WERI-Rb-1 (cell line): ENCODE measurements at regions not wholly inside any gene's neighbourhood (a gene's known extent, or its start where the extent isn't known, plus 50 kb on each side); places are given as distances from the start of the nearest gene placed in this dataset.
"Not testable (repeated sequence)": the region's sequence is repeated elsewhere in the genome, so short reads cannot be mapped to it uniquely, and the experiment has no call there.

ENCODE experiments used
- DNase-seq: peaks from one replicate; pipeline ENCODE4 v3.0.0-alpha.2; 2020
- H3K27ac ChIP-seq: fragments of 250-450 bp; sonication (Bioruptor Pico); 2 replicates; pipeline ENCODE4 v1.5.1; 2020; ENCODE audit warnings: mild to moderate bottlenecking, moderate library complexity
- H3K27me3 ChIP-seq: fragments of 250-450 bp; sonication (Bioruptor Pico); 2 replicates; pipeline ENCODE4 v1.5.1; 2021; ENCODE audit warnings: mild to moderate bottlenecking, low read depth, moderate library complexity; ENCODE audit not compliant: insufficient read depth, severe bottlenecking
- H3K36me3 ChIP-seq: fragments of 250-450 bp; sonication (Bioruptor Pico); 2 replicates; pipeline ENCODE4 v1.5.1; 2020; ENCODE audit warnings: mild to moderate bottlenecking, moderate library complexity
- H3K4me3 ChIP-seq: 2 replicates; pipeline ENCODE4 v1.5.1; 2011; ENCODE audit warnings: low read depth, mild to moderate bottlenecking, control low read depth, low read length
- H3K9me3 ChIP-seq: fragments of 250-450 bp; sonication (Bioruptor Pico); 2 replicates; pipeline ENCODE4 v1.5.1; 2021; ENCODE audit warnings: mild to moderate bottlenecking, moderate library complexity; ENCODE audit not compliant: severe bottlenecking
- CTCF ChIP-seq: IDR thresholded peaks from 2 replicates; pipeline ENCODE4 v1.5.1; 2011; ENCODE audit warnings: low read depth, mild to moderate bottlenecking, control low read depth, inconsistent platforms, low read length

GRCh38 chr16:29146266-29146665, 161.4 kb downstream of the LAT start:
- no peak for DNase-seq
- no peak for TF ChIP-seq CTCF
- no peaks in the 10 kb centered on the region for H3K36me3 ChIP-seq
- no peaks in the 10 kb centered on the region for H3K9me3 ChIP-seq
- H3K27me3 ChIP-seq = no peaks in the 10 kb centered on the region
- no peak overlapping the region for H3K27ac ChIP-seq
- H3K4me3 ChIP-seq = no peak overlapping the region

GRCh38 chr16:29145486-29146225, 160.8 kb downstream of the LAT start:
- H3K4me3 ChIP-seq = not testable (repeated sequence)
- DNase-seq = peak; percentile 42

GRCh38 chr16:29145086-29145485, 160.2 kb downstream of the LAT start:
- not testable (repeated sequence) for DNase-seq, H3K36me3 ChIP-seq, H3K9me3 ChIP-seq, H3K27me3 ChIP-seq, H3K4me3 ChIP-seq
- peak overlapping the region; percentile 46; the same call in 1 of the 2 replicates for H3K27ac ChIP-seq

More at GRCh38 chr16:29145486-29146225, 160.8 kb downstream of the LAT start:
- H3K36me3 ChIP-seq, H3K27me3 ChIP-seq, H3K9me3 ChIP-seq: not testable (repeated sequence)
- H3K27ac ChIP-seq = peak overlapping the region; percentile 46

- H3K27ac ChIP-seq, DNase-seq, H3K27me3 ChIP-seq, H3K36me3 ChIP-seq, H3K9me3 ChIP-seq, H3K4me3 ChIP-seq: not testable (repeated sequence)
Measured at GRCh38 chr16:29144669-29145062, 159.8 kb downstream of the LAT start.

GRCh38 chr16:29143739-29144668, 159.2 kb downstream of the LAT start:
- DNase-seq, H3K4me3 ChIP-seq, H3K27me3 ChIP-seq, H3K27ac ChIP-seq, H3K9me3 ChIP-seq, H3K36me3 ChIP-seq: not testable (repeated sequence)

- not testable (repeated sequence) for H3K27me3 ChIP-seq, H3K27ac ChIP-seq, DNase-seq, H3K36me3 ChIP-seq, H3K9me3 ChIP-seq, H3K4me3 ChIP-seq
Measured at GRCh38 chr16:29142506-29142905, 157.7 kb downstream of the LAT start.

GRCh38 chr16:29141586-29142324, 156.9 kb downstream of the LAT start:
- DNase-seq = no peak
- TF ChIP-seq CTCF = no peak
- Histone ChIP-seq H3K4me3 (no peak overlapping the region), H3K27ac (no peak overlapping the region), H3K27me3 (no peaks in the 10 kb centered on the region), H3K9me3 (no peaks in the 10 kb centered on the region), H3K36me3 (no peaks in the 10 kb centered on the region)

- not testable (repeated sequence) for H3K27me3 ChIP-seq, H3K9me3 ChIP-seq, H3K27ac ChIP-seq, H3K4me3 ChIP-seq, DNase-seq, H3K36me3 ChIP-seq
Measured at GRCh38 chr16:29141121-29141520, 156.3 kb downstream of the LAT start.

- H3K27me3 ChIP-seq, DNase-seq, H3K9me3 ChIP-seq, H3K27ac ChIP-seq, H3K36me3 ChIP-seq, H3K4me3 ChIP-seq: not testable (repeated sequence)
Measured at GRCh38 chr16:29139901-29140855, 155.3 kb downstream of the LAT start.
